Astrocyte (in vitro differentiated cells and primary cell): ENCODE measurements at regions not wholly inside any gene's neighbourhood (a gene's known extent, or its start where the extent isn't known, plus 50 kb on each side); places are given as distances from the start of the nearest gene placed in this dataset.

Source experiments
- EZH2 ChIP-seq: IDR thresholded peaks from 2 replicates; pipeline ENCODE4 v1.6.1; 2012; ENCODE audit warnings: mild to moderate bottlenecking, low read length, inconsistent platforms; ENCODE audit not compliant: insufficient read depth
- TF ChIP-seq, protein P1 (sequence below): IDR thresholded peaks from 2 replicates; pipeline ENCODE4 v1.5.1; 2011; ENCODE audit warnings: low read depth, mild to moderate bottlenecking, inconsistent platforms, low read length, moderate library complexity; ENCODE audit not compliant: insufficient read depth

DNA sequence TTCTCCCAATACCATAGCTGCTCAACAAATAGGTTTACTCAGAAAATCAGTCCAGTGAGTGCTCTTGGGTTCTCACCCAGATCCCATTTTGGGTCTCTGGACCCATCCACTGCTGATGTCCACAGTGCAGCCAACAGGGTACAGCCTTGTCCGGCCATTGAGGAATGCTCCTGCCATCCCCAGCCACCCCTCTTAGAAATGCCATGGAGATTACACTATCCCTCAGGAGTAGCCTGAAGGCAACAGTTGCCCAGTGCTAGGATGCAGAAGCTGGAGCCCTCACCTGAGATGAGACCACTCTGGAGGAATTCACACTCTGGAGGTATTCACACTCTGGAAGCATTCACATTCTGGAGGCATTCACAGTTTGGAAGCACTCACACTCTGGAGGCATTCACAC is 958.8 kb upstream of the TMEM132C start:
- TF ChIP-seq, protein P1, sequence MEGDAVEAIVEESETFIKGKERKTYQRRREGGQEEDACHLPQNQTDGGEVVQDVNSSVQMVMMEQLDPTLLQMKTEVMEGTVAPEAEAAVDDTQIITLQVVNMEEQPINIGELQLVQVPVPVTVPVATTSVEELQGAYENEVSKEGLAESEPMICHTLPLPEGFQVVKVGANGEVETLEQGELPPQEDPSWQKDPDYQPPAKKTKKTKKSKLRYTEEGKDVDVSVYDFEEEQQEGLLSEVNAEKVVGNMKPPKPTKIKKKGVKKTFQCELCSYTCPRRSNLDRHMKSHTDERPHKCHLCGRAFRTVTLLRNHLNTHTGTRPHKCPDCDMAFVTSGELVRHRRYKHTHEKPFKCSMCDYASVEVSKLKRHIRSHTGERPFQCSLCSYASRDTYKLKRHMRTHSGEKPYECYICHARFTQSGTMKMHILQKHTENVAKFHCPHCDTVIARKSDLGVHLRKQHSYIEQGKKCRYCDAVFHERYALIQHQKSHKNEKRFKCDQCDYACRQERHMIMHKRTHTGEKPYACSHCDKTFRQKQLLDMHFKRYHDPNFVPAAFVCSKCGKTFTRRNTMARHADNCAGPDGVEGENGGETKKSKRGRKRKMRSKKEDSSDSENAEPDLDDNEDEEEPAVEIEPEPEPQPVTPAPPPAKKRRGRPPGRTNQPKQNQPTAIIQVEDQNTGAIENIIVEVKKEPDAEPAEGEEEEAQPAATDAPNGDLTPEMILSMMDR: no peak
- no peak for TF ChIP-seq EZH2
